HUES64 (cell line): ENCODE measurements at regions not wholly inside any gene's neighbourhood (a gene's known extent, or its start where the extent isn't known, plus 50 kb on each side); places are given as distances from the start of the nearest gene placed in this dataset.

ENCODE experiments used
- H3K27ac ChIP-seq: 2 replicates; pipeline ENCODE4 v1.7.0; 2013; ENCODE audit warnings: low read depth, low read length, inconsistent platforms
- H3K27me3 ChIP-seq: 2 replicates; pipeline ENCODE4 v1.6.1; 2013; ENCODE audit warnings: mild to moderate bottlenecking, low read length; ENCODE audit not compliant: insufficient read depth
- H3K36me3 ChIP-seq: 2 replicates; pipeline ENCODE4 v1.6.1; 2013; ENCODE audit warnings: mild to moderate bottlenecking, low read length; ENCODE audit not compliant: insufficient read depth
- H3K4me1 ChIP-seq: 2 replicates; pipeline ENCODE4 v1.6.1; 2013; ENCODE audit warnings: mild to moderate bottlenecking, low read length, moderate library complexity; ENCODE audit not compliant: insufficient read depth
- H3K4me3 ChIP-seq: 2 replicates; pipeline ENCODE4 v1.5.1; 2013; ENCODE audit warnings: mild to moderate bottlenecking, low read length, moderate library complexity
- H3K9ac ChIP-seq: 2 replicates; pipeline ENCODE4 v1.6.1; 2013; ENCODE audit warnings: mild to moderate bottlenecking, low read depth, low read length
- H3K9me3 ChIP-seq: 2 replicates; pipeline ENCODE4 v1.6.1; 2013; ENCODE audit warnings: low read depth, low read length; ENCODE audit not compliant: insufficient read depth
- WGBS: fragments of 150-250, 120-280 bp; methylation state at CpG from one replicate; pipeline ENCODE4 v1.1.7; 2013; ENCODE audit warnings: missing lambda C conversion rate; 5-methylcytosine and 5-hydroxymethylcytosine counted together

DNA sequence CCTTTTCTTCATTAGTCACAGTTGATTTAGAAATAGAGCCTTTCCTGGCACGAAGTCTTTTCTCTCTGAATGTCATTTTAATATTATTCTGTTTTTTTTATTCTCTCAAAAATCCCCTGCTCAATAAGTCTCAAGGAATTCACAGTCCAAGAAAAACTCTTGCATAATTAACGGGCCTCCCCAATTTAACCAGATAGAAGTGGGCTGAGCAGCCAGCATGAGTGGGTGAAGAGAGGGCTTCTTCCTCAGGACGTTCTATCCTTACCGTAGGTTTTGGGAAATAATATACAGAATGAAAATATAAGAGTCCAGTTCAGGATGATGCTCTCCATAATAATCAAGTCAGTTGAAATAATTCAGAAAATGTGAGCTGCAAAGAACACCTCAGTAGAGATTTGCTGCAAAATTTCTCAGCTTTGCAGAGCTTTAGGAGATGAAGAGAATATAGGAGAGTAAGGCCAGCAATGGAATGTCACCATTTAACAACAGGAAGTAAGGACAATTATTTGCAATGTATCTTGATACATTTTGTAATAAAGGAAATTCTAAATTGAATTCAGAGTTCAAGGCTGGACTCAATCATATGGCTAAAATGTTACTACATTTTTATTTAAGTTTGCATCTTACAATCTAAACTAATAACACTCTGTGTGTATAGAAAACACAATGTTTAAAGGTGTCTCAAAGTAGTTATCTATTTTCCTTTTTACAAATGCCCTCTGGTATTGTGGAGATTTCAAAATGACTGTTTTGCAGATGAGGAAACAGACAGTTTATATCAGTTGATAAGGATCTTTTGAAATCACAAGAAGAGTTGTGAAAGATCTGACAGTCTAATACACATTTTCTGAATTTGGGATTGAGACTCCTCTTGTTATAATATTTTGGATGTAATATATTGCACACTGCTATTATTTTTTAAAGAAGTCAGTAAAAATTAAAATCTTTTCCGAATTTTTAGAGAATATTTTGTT is 1724.1 kb upstream of the SEL1L start:
- 93% methylated on average over 4 of the region's 5 CpGs for WGBS
- Histone ChIP-seq H3K27me3 (no peaks in the 10 kb centered on the region), H3K9ac (no peak overlapping the region), H3K36me3 (no peaks in the 10 kb centered on the region), H3K27ac (no peak overlapping the region), H3K4me1 (no peaks in the 10 kb centered on the region), H3K9me3 (no peaks in the 10 kb centered on the region), H3K4me3 (no peak overlapping the region)

DNA sequence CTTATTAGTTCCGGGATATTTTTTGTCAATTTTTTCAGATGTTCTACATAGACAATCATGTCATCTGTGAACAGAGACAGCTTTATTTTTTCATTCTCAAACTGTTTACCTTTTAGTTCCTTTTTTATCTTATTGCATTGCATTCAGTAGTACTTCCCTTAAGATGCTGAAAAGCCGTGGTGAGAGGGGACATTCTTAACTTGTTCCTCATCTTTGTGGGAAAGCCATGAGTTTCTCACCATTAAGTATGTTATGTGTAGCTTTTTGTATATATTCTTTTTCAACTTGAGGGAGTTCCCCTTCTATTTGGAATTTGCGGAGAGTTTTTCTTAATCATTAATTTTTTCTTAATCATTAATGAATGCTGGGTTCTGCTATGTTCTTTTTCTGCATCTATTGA is 1727.1 kb upstream of the SEL1L start:
- Histone ChIP-seq H3K4me1 (no peaks in the 10 kb centered on the region), H3K9ac (no peak overlapping the region), H3K27ac (no peak overlapping the region), H3K36me3 (no peaks in the 10 kb centered on the region), H3K9me3 (no peaks in the 10 kb centered on the region), H3K4me3 (no peak overlapping the region), H3K27me3 (no peaks in the 10 kb centered on the region)
- WGBS, result 100% methylated on average over 2 of the region's 3 CpGs

DNA sequence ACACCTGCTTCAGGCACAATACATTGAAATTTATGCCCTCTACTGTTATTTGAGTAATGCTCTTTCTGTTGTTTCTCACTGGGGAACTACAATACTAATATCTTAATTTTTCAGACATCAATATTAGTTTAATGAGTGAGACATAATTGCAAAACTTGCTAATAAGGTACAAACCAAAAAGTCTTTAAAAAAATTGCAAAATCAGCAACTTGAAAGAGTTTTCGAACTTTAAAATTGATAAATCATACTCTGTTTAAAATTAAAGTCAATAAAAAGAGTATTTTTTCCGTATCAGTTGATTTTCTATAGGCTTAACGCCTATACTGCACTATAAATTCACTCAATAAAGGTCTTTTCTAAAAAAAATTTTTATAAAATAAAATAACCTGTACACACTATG is 1735.9 kb upstream of the SEL1L start:
- no peak overlapping the region for H3K27ac ChIP-seq
- WGBS, result no CpG with 5 or more reads among the region's 3 CpGs
- no peak overlapping the region for H3K4me3 ChIP-seq
- H3K36me3 ChIP-seq, result no peaks in the 10 kb centered on the region
- no peaks in the 10 kb centered on the region; the same call in 1 of the 2 replicates for H3K4me1 ChIP-seq
- no peak overlapping the region for H3K9ac ChIP-seq
- no peaks in the 10 kb centered on the region for H3K27me3 ChIP-seq
- no peaks in the 10 kb centered on the region for H3K9me3 ChIP-seq

DNA sequence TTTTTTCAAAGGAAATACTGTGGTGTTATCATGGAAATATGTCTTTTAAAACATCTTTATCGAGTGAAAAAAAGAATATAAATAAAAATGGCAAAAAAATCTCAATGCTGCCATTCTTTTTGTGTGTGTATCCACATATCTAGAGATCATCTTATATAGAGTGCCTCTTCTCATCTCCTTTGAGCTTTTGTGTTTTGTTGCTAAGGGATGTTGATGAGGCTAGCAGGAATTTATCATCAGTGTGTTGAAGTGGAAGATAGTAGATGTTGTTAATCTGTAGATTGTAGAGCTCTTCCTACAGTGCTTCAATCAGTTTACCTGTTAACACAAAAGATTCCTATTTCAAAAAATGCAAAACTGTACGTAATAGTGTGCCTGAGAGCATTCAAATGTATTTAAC is 1738.0 kb upstream of the SEL1L start:
- Histone ChIP-seq H3K4me1 (no peaks in the 10 kb centered on the region; the same call in 1 of the 2 replicates), H3K36me3 (no peaks in the 10 kb centered on the region), H3K27me3 (no peaks in the 10 kb centered on the region), H3K9me3 (no peaks in the 10 kb centered on the region), H3K27ac (no peak overlapping the region), H3K9ac (no peak overlapping the region), H3K4me3 (no peak overlapping the region)
- 99% methylated on average over 2 of the region's 2 CpGs for WGBS

DNA sequence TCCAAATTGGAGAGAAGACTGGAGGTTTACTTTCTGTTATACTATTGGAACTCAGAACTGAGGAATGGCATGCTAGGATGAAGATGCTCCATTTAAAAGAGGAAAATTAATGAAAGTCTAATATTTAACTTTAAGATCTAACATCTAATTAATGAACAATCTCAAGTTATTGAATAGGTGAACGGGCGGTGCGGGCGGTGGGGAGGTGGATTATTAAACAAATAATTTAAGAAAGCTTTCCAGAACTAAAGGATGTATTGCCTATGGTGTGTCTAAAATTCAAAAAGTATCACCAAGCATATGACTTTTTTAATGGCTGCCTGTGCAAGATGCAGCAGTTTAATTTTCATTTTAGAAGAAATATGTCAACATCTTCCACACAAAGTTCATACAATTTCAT is 1747.1 kb upstream of the SEL1L start:
- Histone ChIP-seq H3K9me3 (no peaks in the 10 kb centered on the region), H3K27ac (no peak overlapping the region)

DNA sequence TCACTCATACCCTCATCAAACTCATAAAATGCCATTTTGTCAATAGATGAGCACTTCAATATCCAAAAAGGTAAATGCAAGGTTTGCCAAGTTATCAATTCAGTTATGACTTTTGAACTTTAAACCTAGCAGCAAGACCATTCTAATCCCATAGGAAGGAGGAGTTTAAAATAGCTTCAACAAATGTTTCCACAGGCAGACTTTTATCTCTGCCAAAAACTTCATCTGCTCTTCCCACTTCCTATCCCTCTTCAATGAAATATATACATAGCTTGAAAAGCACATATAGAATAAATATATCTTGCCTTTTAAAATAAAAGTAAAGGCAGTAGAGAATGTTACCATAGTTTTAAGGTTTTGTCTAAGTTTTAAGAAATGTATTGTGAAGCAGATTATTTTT is 1749.1 kb upstream of the SEL1L start:
- Histone ChIP-seq H3K27me3 (no peaks in the 10 kb centered on the region), H3K4me3 (no peak overlapping the region), H3K9ac (no peak overlapping the region), H3K4me1 (no peaks in the 10 kb centered on the region), H3K36me3 (no peaks in the 10 kb centered on the region), H3K27ac (no peak overlapping the region), H3K9me3 (no peaks in the 10 kb centered on the region)

More for the DNA sequence above, 1747.1 kb upstream of the SEL1L start:
- H3K4me3 ChIP-seq, result no peak overlapping the region
- H3K27me3 ChIP-seq, result no peaks in the 10 kb centered on the region
- H3K36me3 ChIP-seq, result no peaks in the 10 kb centered on the region
- no CpG with 5 or more reads among the region's 4 CpGs for WGBS
- H3K9ac ChIP-seq, result no peak overlapping the region
- no peaks in the 10 kb centered on the region for H3K4me1 ChIP-seq

DNA sequence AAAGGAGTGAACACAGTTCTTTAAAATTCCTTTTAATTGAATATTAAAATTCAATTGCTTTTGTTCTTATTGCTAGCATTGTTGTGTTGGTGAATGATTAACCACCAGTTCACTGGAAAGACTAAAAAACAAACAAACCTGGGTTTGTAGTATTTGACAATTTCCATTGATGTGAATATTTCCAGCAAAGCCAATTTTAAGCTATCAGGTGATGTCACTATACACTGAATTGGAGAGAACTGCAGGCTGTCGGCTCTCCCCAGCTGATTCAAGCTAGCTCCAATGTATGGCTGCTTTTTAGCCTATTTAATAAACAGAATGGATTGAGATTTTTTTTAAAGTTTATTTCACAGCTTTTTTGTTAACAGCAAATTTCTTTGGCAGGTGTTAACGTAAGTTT is 1753.6 kb upstream of the SEL1L start:
- no peaks in the 10 kb centered on the region for H3K27me3 ChIP-seq

DNA sequence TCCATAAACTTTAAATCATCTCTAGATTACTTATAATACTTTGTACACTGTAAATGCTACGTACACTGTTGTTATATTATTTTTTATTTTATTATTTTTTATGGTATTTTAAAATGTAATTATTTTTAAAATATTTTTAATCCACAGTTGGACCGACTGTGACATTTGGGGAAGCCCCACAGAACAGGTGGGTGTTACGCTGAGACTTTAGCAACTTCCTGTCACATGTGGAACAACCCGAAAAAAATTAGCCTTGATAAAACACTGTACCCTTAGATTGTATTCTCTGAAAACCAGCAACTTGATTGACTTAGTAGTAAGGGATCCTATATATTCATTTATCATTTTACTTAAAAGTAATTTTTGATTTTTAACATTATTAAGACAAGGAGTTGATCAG is 1755.7 kb upstream of the SEL1L start:
- Histone ChIP-seq H3K27me3 (no peaks in the 10 kb centered on the region), H3K4me3 (no peak overlapping the region), H3K36me3 (no peaks in the 10 kb centered on the region), H3K9me3 (no peaks in the 10 kb centered on the region), H3K9ac (no peak overlapping the region), H3K4me1 (no peaks in the 10 kb centered on the region), H3K27ac (no peak overlapping the region)
- 96% methylated on average over 3 of the region's 4 CpGs for WGBS

More for the DNA sequence above, 1753.6 kb upstream of the SEL1L start:
- WGBS, result 90% methylated on average over 1 of the region's 2 CpGs
- Histone ChIP-seq H3K36me3 (no peaks in the 10 kb centered on the region), H3K9ac (no peak overlapping the region), H3K4me3 (no peak overlapping the region), H3K4me1 (no peaks in the 10 kb centered on the region), H3K9me3 (no peaks in the 10 kb centered on the region), H3K27ac (no peak overlapping the region)

DNA sequence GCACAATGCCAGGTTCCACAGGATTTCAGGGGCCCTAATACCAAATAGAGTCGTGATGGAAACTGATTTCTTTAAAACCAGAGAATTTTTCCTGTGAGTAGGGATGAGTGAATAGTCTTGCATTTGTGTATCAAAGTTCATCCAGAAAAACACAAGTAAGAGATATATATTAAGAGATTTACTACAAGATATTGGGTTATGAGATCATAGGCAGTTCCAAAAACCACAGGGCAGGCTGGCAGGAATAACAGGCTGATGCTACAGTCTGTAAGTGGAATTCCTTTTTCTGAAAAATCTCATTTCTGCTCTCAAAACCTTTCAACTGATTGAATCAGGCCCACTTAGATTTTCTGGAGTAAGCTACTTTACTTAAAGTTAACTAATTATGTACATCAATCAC is 1756.2 kb upstream of the SEL1L start:
- Histone ChIP-seq H3K4me1 (no peaks in the 10 kb centered on the region), H3K36me3 (no peaks in the 10 kb centered on the region), H3K9me3 (no peaks in the 10 kb centered on the region), H3K27ac (no peak overlapping the region), H3K27me3 (no peaks in the 10 kb centered on the region), H3K4me3 (no peak overlapping the region), H3K9ac (no peak overlapping the region)
- 95% methylated on average over 1 of the region's 1 CpG for WGBS

DNA sequence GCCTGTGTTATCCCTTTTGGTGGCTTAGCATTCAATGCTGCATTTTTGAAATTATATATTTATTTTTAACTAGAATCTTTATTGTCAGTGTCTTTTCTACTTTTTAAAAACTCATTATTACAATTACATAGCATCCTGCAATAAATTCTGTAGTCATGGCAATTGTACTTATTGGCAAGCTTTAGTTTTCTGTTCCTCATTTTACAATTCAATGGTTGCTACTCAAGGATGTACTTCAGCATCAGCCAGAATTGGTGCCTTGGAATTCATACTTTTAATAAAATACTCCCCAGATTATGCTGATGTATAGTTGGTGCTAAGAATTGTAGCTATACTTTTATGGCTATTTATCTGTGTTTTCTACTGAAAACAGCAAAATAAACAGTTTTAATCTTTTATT is 1756.8 kb upstream of the SEL1L start:
- no peaks in the 10 kb centered on the region for H3K27me3 ChIP-seq
- no peaks in the 10 kb centered on the region for H3K4me1 ChIP-seq
- no peak overlapping the region for H3K4me3 ChIP-seq
- no peak overlapping the region for H3K9ac ChIP-seq
- no peaks in the 10 kb centered on the region for H3K36me3 ChIP-seq
- H3K27ac ChIP-seq, result no peak overlapping the region
- H3K9me3 ChIP-seq, result no peaks in the 10 kb centered on the region

DNA sequence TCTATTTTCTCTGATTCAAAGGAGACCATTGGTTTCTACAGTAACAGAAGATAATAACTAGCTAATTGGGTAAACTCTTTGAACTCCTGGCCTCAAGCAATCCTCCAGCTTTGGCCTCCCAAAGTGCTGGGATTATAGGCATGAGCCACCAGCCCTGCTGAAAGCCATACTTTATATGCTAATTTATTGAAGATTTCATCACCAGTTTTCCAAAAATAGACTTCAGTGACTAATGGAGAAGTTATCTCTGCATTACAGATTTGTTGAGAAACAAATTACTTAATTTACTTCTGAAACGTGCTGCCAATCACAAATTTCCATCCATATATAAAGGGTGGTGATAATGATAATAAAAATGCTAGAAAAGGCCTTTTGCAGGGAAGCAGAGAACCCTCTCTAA is 1758.1 kb upstream of the SEL1L start:
- no peak overlapping the region for H3K27ac ChIP-seq
- no CpG with 5 or more reads among the region's 1 CpG for WGBS
- H3K9me3 ChIP-seq, result no peaks in the 10 kb centered on the region
- no peak overlapping the region for H3K9ac ChIP-seq
- no peaks in the 10 kb centered on the region for H3K4me1 ChIP-seq
- no peaks in the 10 kb centered on the region for H3K27me3 ChIP-seq
- no peak overlapping the region for H3K4me3 ChIP-seq
- H3K36me3 ChIP-seq, result no peaks in the 10 kb centered on the region

DNA sequence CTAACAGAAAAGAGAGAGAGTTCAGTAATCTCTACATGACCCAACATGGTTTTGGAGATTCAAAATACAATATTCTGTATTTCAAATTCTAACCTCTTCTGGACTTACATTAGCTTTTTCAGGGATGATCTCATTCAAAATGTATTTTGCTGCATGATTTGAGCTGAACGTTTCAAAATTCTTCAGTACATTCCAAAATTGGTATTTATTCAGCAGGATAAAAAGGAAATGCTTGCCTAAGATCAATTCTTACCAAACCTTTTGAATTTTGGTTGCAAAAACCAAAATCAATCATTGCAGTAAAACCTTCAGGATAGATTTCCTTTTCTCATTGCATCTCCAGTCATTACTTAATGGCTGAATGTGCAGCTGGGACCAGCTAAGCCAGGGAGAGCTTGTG is 1761.3 kb upstream of the SEL1L start:
- H3K27me3 ChIP-seq, result no peaks in the 10 kb centered on the region
- WGBS, result 82% methylated on average over 1 of the region's 1 CpG
- H3K9ac ChIP-seq, result no peak overlapping the region
- H3K27ac ChIP-seq, result no peak overlapping the region
- H3K36me3 ChIP-seq, result no peaks in the 10 kb centered on the region
- H3K4me1 ChIP-seq, result no peaks in the 10 kb centered on the region
- no peak overlapping the region for H3K4me3 ChIP-seq
- no peaks in the 10 kb centered on the region for H3K9me3 ChIP-seq
